Dedifferentiated amniotic fluid mesenchymal stem cell (primary cell): ENCODE measurements at regions not wholly inside any gene's neighbourhood (a gene's known extent, or its start where the extent isn't known, plus 50 kb on each side); places are given as distances from the start of the nearest gene placed in this dataset.
"Not testable (repeated sequence)": the region's sequence is repeated elsewhere in the genome, so short reads cannot be mapped to it uniquely, and the experiment has no call there.

ENCODE experiments used
- DNase-seq: peaks from one replicate; pipeline ENCODE4 v3.0.0-alpha.2; 2016; ENCODE audit errors: extremely low spot score

GRCh38 chr4:164207460-164207859 is 546.5 kb upstream of the SMIM31 start:
- DNase-seq, result no peak

GRCh38 chr4:164210377-164210776 is 543.6 kb upstream of the SMIM31 start:
- no peak for DNase-seq

- no peak for DNase-seq
Observed at GRCh38 chr4:164212134-164212533, 541.8 kb upstream of the SMIM31 start.

- no peak for DNase-seq
Observed at GRCh38 chr4:164212714-164213113, 541.2 kb upstream of the SMIM31 start.

- no peak for DNase-seq
Observed at GRCh38 chr4:164215113-164215741, 538.7 kb upstream of the SMIM31 start.

- DNase-seq, result no peak
Observed at GRCh38 chr4:164221631-164222030, 532.3 kb upstream of the SMIM31 start.

- DNase-seq, result no peak
Observed at GRCh38 chr4:164224871-164225270, 529.1 kb upstream of the SMIM31 start.

GRCh38 chr4:164229255-164229654 is 524.7 kb upstream of the SMIM31 start:
- no peak for DNase-seq

- no peak for DNase-seq
Observed at GRCh38 chr4:164239433-164239832, 514.5 kb upstream of the SMIM31 start.

- no peak for DNase-seq
Observed at GRCh38 chr4:164239976-164240375, 514.0 kb upstream of the SMIM31 start.

- DNase-seq, result no peak
Observed at GRCh38 chr4:164251257-164251656, 502.7 kb upstream of the SMIM31 start.

- DNase-seq, result no peak
Observed at GRCh38 chr4:164252286-164252685, 501.6 kb upstream of the SMIM31 start.

- DNase-seq, result no peak
Observed at GRCh38 chr4:164261831-164262230, 492.1 kb upstream of the SMIM31 start.

GRCh38 chr4:164262508-164262907 is 491.4 kb upstream of the SMIM31 start:
- not testable (repeated sequence) for DNase-seq

GRCh38 chr4:164277414-164277813 is 476.5 kb upstream of the SMIM31 start:
- DNase-seq, result not testable (repeated sequence)

GRCh38 chr4:164287173-164287572 is 466.8 kb upstream of the SMIM31 start:
- no peak for DNase-seq

- DNase-seq, result no peak
Observed at GRCh38 chr4:164288578-164288977, 465.4 kb upstream of the SMIM31 start.

GRCh38 chr4:164293203-164293602 is 460.7 kb upstream of the SMIM31 start:
- no peak for DNase-seq

- DNase-seq, result no peak
Observed at GRCh38 chr4:164293743-164294142, 460.2 kb upstream of the SMIM31 start.

GRCh38 chr4:164301430-164301829 is 452.5 kb upstream of the SMIM31 start:
- no peak for DNase-seq

GRCh38 chr4:164304101-164304639 is 449.8 kb upstream of the SMIM31 start:
- DNase-seq, result no peak

GRCh38 chr4:164304861-164305260 is 449.1 kb upstream of the SMIM31 start:
- DNase-seq, result no peak

- DNase-seq, result no peak
Observed at GRCh38 chr4:164307262-164307661, 446.7 kb upstream of the SMIM31 start.

GRCh38 chr4:164312671-164313070 is 441.3 kb upstream of the SMIM31 start:
- DNase-seq, result no peak
